Thyroid gland (tissue), 4 donors: ENCODE measurements at regions not wholly inside any gene's neighbourhood (a gene's known extent, or its start where the extent isn't known, plus 50 kb on each side); places are given as distances from the start of the nearest gene placed in this dataset.

Experiments used
- POLR2A ChIP-seq, 2 donors: fragments of 450-650 bp; IDR thresholded peaks; one replicate each; pipeline ENCODE4 v1.6.1; 2017; ENCODE audit warnings: antibody characterized with exemption in 2 of 2, mild to moderate bottlenecking in 2 of 2, moderate library complexity in 1 of 2
- TF ChIP-seq, protein P1 (sequence below), 6 experiments: fragments of 200-600 bp in 3 of 6; fragments of 450-650 bp in 3 of 6; sonication (generic) in 3 of 6; IDR thresholded peaks; one replicate each; pipeline ENCODE4 v1.5.1; 2016 to 2019; ENCODE audit warnings: antibody characterized with exemption in 6 of 6, mild to moderate bottlenecking in 2 of 6, inconsistent platforms in 1 of 6, moderate library complexity in 1 of 6

DNA sequence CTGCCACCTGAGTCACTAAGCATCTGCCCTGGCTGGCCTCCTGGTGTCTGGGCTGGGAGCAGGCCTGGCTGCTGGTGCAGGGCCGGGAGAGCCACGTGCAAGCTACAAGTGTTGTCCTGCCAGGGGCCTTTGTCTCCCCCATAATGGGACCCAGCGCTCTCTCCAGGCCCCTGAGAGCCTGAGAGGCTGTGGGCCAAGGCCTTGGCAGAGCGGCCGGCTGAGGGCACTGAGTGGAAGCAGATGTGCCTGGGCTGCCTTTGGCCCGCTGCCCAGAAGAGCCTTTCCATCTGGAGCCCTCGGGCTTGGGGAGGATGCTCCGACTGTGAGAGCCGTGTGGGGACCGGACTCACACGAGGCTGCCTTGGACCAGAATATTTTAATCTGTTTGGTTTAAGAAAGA lies 185.5 kb downstream of the RGS3 start:
- TF ChIP-seq, protein P1, sequence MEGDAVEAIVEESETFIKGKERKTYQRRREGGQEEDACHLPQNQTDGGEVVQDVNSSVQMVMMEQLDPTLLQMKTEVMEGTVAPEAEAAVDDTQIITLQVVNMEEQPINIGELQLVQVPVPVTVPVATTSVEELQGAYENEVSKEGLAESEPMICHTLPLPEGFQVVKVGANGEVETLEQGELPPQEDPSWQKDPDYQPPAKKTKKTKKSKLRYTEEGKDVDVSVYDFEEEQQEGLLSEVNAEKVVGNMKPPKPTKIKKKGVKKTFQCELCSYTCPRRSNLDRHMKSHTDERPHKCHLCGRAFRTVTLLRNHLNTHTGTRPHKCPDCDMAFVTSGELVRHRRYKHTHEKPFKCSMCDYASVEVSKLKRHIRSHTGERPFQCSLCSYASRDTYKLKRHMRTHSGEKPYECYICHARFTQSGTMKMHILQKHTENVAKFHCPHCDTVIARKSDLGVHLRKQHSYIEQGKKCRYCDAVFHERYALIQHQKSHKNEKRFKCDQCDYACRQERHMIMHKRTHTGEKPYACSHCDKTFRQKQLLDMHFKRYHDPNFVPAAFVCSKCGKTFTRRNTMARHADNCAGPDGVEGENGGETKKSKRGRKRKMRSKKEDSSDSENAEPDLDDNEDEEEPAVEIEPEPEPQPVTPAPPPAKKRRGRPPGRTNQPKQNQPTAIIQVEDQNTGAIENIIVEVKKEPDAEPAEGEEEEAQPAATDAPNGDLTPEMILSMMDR (IDR thresholded peaks at IDR 0.05) = no peak
- no peak for TF ChIP-seq POLR2A (IDR thresholded peaks at IDR 0.05)
